ENCODE measurements at regions not wholly inside any gene's neighbourhood (a gene's known extent, or its start where the extent isn't known, plus 50 kb on each side); places are given as distances from the start of the nearest gene placed in this dataset.
A peak's percentile ranks its signal among the peaks of the same experiment; 100 is the strongest.

GRCh38 chr17:31715446-31715845 lies 143.6 kb downstream of the COPRS start:
- DNase-seq, result no peak

DNA sequence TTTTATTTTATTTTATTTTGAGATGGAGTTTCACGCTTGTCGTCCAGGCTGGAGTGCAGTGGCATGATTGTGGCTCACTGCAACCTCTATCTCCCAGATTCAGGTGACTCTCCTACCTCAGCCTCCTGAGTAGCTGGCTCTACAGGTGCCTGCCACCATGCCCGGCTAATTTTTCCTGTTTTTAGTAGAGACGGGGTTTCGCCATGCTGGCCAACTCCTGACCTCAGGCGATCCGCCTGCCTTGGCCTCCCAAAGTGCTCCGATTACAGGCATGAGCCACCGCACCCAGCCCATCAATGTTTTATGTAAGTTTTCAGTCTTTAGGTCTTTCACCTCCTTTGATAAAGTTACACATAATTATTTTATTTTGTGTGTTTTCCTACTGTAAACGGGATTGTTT lies 154.6 kb downstream of the COPRS start:
- DNase-seq, result no peak

DNA sequence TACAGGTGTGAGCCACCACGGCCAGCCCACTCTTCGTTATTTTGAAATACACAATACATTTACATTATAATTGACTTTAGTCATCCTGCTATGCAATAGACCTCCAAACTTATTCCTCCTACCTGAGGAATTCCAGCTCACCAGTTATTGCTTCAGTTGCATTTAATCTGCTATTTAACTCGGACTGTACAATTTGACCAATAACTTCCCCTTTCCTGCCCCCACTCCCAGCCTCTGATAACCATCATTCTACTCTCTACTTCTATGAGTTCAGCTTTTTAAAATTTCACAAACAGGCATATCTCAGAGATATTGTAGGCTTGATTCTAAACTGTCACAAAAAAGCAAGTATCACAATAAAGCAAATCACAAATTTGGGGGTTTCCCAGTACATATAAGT lies 157.0 kb downstream of the COPRS start:
- no peak for DNase-seq

DNA sequence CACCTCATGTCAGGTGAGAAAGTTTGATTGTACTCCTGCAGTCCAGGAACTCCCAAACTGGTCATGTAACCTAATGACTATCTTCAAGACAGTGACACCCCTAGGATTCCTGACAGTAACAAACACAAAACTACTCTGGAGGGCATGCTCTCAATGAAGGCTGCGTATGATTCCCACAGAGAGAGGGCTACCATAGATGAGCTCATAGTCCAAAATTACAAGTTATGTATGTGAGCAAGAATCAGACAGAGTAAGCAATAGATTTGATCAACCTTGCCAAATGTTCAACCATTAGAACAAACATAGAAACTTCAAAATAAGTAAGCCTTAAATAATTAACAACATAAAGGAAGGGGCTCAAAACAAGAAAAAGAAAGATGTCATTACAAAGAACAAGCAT lies 158.1 kb downstream of the COPRS start:
- no peak for DNase-seq

DNA sequence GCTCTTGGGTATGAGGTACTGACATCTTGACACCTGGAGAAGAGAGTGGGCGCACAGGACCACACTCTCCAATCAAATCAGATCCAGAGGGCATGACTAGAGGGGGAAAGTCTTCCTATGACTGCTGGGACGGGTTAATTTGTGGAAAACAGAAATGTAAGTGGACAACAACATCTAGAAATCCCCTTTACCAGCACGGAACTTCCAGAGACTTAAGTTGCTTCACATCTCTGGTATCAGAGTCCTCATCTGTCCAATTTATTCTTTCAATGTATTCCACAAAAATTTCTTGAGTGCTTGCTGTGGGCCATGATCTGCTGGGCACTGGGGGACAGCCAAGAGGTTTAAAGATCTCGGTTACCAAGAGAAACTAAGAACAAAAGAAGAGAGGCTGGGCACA lies 159.2 kb downstream of the COPRS start:
- DNase-seq, result no peak

- no peak for DNase-seq
Measured at GRCh38 chr17:31699281-31699680, 159.8 kb downstream of the COPRS start.

GRCh38 chr17:31698751-31699150 lies 160.3 kb downstream of the COPRS start:
- DNase-seq, result no peak

DNA sequence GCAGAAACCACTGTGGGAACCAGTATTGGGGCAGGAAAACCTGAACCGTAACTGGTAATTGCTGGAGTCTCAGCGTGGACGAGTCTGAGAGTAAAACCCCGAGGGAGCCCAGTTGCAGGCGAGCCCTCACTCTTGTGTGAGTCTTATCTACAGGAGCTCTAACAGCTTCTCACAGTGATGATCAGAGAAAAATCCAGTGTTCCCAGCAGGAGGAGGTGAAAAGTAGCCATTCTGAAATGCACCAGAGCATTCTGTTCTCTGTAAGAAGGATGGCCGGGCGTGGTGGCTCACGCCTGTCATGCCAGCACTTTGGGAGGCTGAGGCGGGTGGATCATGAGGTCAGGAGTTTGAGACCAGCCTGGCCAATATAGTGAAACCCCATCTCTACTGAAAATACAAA lies 161.2 kb downstream of the COPRS start:
- DNase-seq, result no peak

DNA sequence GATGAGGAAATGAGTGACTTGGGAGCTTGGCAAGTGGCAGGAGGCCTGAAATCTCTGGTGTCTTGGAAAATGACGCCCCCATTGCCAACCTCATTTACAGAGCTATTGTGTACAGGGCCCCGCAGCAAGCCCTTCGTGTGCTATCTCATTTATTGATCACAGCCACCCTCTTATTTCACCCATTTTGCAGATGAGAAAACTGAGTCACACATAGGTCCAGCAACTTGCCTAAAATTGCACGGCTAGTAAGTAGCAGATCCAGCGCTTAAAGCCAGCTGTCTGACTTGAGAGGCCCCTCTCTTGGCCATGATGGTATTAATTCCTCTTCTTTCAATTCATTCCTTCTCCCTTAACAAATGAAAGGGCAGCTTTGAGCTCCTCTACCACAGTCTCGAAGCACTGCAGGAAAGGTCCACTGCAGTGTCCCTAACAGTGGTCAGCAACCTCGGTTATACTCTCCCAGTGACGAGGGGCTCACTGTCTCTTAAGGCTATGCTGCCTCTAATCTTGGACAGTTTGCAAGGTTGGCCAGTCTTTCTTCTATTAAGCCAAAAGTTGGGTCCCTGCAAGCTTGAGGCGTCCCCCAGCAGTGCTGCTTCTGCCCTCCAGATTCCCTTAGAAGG lies 162.2 kb downstream of the COPRS start:
- DNase-seq, result no peak

DNA sequence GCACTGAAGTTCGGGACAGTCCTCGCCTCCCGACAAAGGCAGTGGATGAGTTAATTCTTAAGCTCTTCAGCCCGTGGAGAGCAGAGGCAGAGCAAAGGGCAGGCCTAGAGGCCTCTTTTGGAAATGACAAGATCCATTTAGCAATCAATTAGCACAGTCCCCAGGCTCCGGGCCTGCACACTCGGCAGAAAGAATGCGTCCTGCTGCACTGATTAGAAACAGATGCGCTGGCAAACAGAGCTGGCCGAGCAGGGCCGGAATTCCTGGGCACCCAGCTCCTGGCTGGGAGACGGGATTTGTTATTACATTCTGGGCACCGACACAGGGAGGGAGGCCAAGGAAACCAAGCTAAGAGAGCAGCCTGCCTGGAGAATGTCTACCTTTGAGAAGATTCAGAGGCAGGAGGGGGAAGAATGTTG lies 162.9 kb downstream of the COPRS start:
- peak; percentile 91 to 96 (median 91) for DNase-seq

DNA sequence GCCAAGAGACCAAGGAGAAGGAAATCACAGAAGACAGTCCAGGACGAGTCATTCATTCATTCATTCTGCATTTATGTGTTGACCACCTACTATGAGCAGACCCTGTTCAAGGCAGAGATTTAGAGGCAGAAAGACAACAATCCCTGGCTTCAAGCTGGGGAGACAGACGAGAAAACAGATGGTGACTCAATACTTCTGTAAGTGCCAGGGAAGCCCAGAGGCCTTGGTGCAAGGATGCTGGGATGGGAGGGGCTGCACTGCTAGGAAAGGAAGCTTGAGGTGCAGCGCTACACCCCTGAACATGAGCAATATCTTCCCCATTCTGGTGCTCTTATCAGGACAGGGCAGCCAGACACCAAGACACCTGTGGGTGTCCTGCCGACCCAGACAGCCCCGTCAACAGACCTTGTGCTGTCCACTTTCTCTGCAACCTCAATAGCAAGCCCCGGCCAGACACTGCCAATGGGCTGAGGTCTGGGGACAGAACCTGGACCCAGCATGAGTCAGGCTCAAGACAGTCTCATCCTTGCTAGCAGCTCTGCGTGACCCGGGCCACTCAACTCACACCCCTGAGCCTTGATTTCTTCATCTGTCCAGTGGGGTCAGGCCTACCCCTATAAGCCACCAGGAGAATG lies 163.5 kb downstream of the COPRS start:
- DNase-seq, result peak in 1 of 3 donors; percentile 58

- DNase-seq, result peak in 1 of 3 donors; percentile 45
Measured at GRCh38 chr17:31693433-31694220, 165.4 kb downstream of the COPRS start.

GRCh38 chr17:31692632-31693031 lies 166.4 kb downstream of the COPRS start:
- DNase-seq, result no peak

DNA sequence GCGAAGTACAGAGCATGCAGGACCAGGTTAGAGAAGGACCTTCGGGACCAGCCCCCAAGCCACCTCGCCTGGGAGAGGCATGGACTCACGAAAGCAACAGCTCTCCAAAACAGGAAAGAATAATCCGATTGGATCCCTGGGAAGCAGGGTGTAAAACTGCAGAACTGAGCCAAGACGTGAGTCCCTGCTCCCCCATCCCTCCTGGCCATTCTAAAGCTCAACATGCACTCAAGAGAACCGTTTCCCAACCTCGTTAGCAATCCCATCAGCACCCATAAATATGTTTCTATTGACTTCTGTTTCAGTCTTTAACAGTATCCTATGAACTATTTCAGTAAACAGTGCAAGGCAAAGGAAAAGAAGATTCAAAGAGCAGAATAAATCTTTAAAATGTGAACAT lies 167.0 kb downstream of the COPRS start:
- peak in 1 of 3 donors; percentile 45 for DNase-seq

- no peak for DNase-seq
Measured at GRCh38 chr17:31691251-31691905, 167.7 kb downstream of the COPRS start.

- DNase-seq, result no peak
Measured at GRCh38 chr17:31690151-31690551, 168.9 kb downstream of the COPRS start.

DNA sequence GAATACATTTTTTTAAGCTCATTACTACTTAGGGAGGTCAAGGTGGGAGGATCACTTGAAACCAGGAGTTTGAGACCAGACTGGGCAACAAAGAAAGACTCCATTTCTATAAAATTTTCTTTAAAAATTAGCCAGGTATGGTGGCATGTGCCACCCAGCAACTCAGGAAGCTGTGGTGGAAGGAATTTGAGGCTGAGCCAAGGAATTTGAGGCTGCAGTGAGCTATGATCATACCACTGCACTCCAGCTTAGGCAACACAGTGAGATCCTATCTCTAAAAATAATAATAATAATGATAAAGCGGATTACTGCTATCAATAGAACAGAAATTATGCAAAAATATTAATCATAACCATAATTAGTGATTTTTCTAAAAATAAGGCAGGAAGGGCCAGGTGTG lies 170.3 kb downstream of the COPRS start:
- DNase-seq, result no peak

DNA sequence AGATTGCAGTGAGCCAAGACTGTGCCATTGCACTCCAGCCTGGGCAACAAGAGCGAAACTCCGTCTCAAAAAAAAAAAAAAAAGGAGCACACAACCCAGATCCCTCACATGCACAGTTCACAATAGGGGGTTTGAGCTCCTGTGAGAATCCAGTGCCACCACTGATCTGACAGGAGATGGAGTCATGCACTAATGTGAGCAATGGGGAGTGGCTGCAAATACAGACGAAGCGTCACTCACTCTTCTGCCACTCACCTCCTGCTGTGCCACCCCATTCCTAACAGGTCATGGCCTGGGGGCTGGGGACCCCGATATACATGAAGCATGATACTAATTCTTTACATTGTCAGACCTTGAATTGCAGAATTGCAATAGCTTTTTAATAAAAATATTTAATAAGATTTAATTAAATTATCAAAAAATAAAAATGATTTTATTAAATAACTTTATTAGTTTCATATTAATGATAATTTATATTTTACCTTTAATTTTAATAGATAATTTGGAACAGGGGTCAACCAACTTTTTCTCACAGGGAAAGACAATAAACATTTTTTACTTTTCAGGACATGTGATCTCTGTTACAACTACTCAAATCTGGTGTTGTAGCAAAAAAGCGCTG lies 171.4 kb downstream of the COPRS start:
- DNase-seq, result no peak

GRCh38 chr17:31686495-31686894 lies 172.5 kb downstream of the COPRS start:
- no peak for DNase-seq

DNA sequence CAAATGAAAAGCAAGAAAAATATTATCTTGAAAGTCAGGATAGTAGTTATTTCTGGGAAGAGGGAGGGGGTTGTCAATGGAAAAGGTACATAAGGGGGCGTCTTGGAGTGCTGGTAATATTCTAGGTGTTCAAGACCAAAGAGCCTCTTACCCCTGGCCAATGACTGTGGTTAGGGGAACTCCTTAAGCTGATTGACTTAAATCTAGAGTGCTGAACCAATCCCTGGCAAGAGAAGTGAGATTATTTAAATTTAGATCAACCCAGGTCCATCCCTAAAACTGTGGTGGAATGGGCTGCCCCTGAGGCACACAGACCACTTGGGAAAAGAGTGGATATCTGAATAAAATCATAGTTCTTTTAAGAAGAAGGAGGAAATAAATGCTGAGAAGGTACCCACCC lies 174.1 kb downstream of the COPRS start:
- no peak for DNase-seq

DNA sequence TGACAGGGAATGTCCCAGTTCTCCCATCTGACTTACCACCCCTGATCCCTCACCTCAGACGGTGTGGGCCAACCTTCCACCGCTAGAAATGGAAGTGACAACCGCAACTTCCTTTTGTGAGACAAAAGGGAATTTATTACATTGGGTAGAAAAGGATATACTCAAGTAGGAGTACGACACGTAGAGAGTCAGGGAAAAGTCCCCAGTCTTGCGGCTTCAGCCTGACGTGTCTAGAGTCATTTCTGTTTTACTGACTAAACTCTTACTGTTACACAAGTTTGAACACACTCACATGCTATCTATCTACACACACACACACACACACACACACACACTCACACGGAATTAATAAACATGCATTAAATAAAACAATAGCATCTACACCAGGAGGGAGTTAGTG lies 178.9 kb downstream of the COPRS start:
- no peak for DNase-seq

- no peak for DNase-seq
Measured at GRCh38 chr17:31679667-31680066, 179.4 kb downstream of the COPRS start.

Measured in muscle of back (tissue), 3 donors.